Heart right ventricle (tissue), 16 donors: ENCODE measurements at regions not wholly inside any gene's neighbourhood (a gene's known extent, or its start where the extent isn't known, plus 50 kb on each side); places are given as distances from the start of the nearest gene placed in this dataset.

Experiments
- ATAC-seq, 8 donors: fragments of 200-7000 bp; cut with Tn5 transposase; one replicate each; pipeline ENCODE4 v1.9.1; 2020; ENCODE audit warnings: mild to moderate bottlenecking in 8 of 8, moderate library complexity in 8 of 8, moderate number of reproducible peaks in 1 of 8
- DNase-seq, 2 donors: peaks; one replicate each; pipeline ENCODE4 v3.0.0-alpha.2; 2020
- H3K27ac ChIP-seq, 10 donors: fragments of 200-600 bp; sonication (generic) in 2 of 10; one replicate each; pipeline versions ENCODE4 v1.5.0 to v1.8.0; 2020 to 2022; ENCODE audit warnings: mild to moderate bottlenecking in 3 of 10
- H3K27me3 ChIP-seq, 7 donors: fragments of 200-600 bp; one replicate each; pipeline ENCODE4 v1.8.0; 2021 to 2022; ENCODE audit warnings: mild to moderate bottlenecking in 2 of 7
- H3K36me3 ChIP-seq, 9 donors: fragments of 200-600 bp; sonication (generic) in 1 of 9; one replicate each; pipeline versions ENCODE4 v1.5.0 to v1.8.0; 2020 to 2022; ENCODE audit warnings: mild to moderate bottlenecking in 2 of 9
- H3K4me1 ChIP-seq, 9 donors: fragments of 200-600 bp; sonication (generic) in 1 of 9; one replicate each; pipeline versions ENCODE4 v1.5.0 to v1.8.0; 2020 to 2022; ENCODE audit warnings: mild to moderate bottlenecking in 4 of 9
- H3K4me3 ChIP-seq, 10 donors: fragments of 200-600 bp; sonication (generic) in 2 of 10; one replicate each; pipeline versions ENCODE4 v1.5.0 to v1.8.0; 2020 to 2022; ENCODE audit warnings: mild to moderate bottlenecking in 7 of 10, moderate library complexity in 2 of 10
- H3K9me3 ChIP-seq, 11 donors: fragments of 200-600 bp in 10 of 11; sonication (generic) in 2 of 11; one replicate each; pipeline versions ENCODE4 v1.5.0 to v1.8.0; 2013 to 2022; ENCODE audit warnings: mild to moderate bottlenecking in 2 of 11, control low read depth in 1 of 11, moderate library complexity in 1 of 11
- CTCF ChIP-seq, 9 donors: fragments of 200-600 bp; sonication (generic) in 2 of 9; IDR thresholded peaks; one replicate each; pipeline versions ENCODE4 v1.5.0 to v1.8.0; 2021 to 2022; ENCODE audit warnings: antibody characterized with exemption in 9 of 9, mild to moderate bottlenecking in 5 of 9, moderate library complexity in 1 of 9
- WGBS, 2 donors: extraction: QIAGEN DNeasy Blood & Tissue Kit; methylation state at CpG; one replicate each; pipeline ENCODE4 v1.1.7; 2013; ENCODE audit warnings: inconsistent platforms in 1 of 2; 5-methylcytosine and 5-hydroxymethylcytosine counted together
- intact Hi-C, 10 donors: fragments of 100-400 bp; cut with DNase I; formaldehyde crosslinking; loops; one replicate each; pipeline versions ENCODE4 v1.11.1 to v1.14.2; 2022
- donor health status: Arrhythmogenic right ventricular cardiomyopathy.
- donor health status: ischemic (EF 13 %, LVEDD 7.1; RV severe dilation, severe dysfunction).
- donor health status: healthy with polysubstance abuse.
- donor health status: DM: no; HTN: yes; CAD: no.
- donor health status: DM: no; HTN: no; CAD: no.
- donor health status: ischemic (EF 25% LVEDD 6.9; RV normal size, moderate dysfunction).
- donor health status: ischemic (EF 25% LVEDD 5.7; RV mildly dilated, moderate dysfunction).
- donor health status: healthy.
- donor health status: DM: yes; HTN: yes; CAD: no.
- donor health status: Ischemic cardiomyopathy.
- donor health status: ischemic (EF 35%, LVEDD 5.7; RV mildly dilated, moderate dysfunction).
- donor health status: nonischemic (EF 11% LVEDD 7.7; RV severe dilation, severe dysfunction).
- donor health status: DM: yes; HTN: yes; CAD: no.
- donor health status: PGD.
- donor health status: ischemic (EF 29% LVEDD 5.4; RV normal size, mild dysfunction).
- donor health status: nonischemic (EF 23%, LVEDD 6.1; RV moderate dilation, normal function).

GRCh38 chr5:75963554-75963953 lies 119.6 kb upstream of the SV2C start:
- intact Hi-C loops = no loop called here
- no peak overlapping the region for H3K4me3 ChIP-seq
- H3K27ac ChIP-seq = no peak overlapping the region
- no peak for ATAC-seq
- WGBS, 2 donors = 82 to 83% methylated on average over 2 of the region's 2 CpGs
- DNase-seq = no peak
- H3K27me3 ChIP-seq = no peaks in the 10 kb centered on the region
- TF ChIP-seq CTCF (IDR thresholded peaks at IDR 0.05) = no peak
- no peaks in the 10 kb centered on the region for H3K4me1 ChIP-seq
- H3K9me3 ChIP-seq = peaks cover 0 to 8% (median 0%) of the 10 kb centered on the region in 11 donors
- H3K36me3 ChIP-seq = no peaks in the 10 kb centered on the region

GRCh38 chr5:75961818-75962217 lies 121.4 kb upstream of the SV2C start:
- DNase-seq (no peak), ATAC-seq (no peak)
- intact Hi-C loops = no loop called here
- Histone ChIP-seq H3K4me3 (no peak overlapping the region), H3K27me3 (no peaks in the 10 kb centered on the region), H3K4me1 (no peaks in the 10 kb centered on the region), H3K27ac (no peak overlapping the region), H3K9me3 (peaks cover 0 to 15% (median 0%) of the 10 kb centered on the region in 11 donors), H3K36me3 (no peaks in the 10 kb centered on the region)
- 46 to 51% methylated on average over 1 of the region's 1 CpG for WGBS, 2 donors
- no peak for TF ChIP-seq CTCF (IDR thresholded peaks at IDR 0.05)

GRCh38 chr5:75960129-75960528 lies 123.1 kb upstream of the SV2C start:
- Histone ChIP-seq H3K4me3 (no peak overlapping the region), H3K27me3 (no peaks in the 10 kb centered on the region), H3K9me3 (peaks cover 0 to 15% (median 0%) of the 10 kb centered on the region in 11 donors), H3K27ac (no peak overlapping the region), H3K4me1 (no peaks in the 10 kb centered on the region), H3K36me3 (no peaks in the 10 kb centered on the region)
- no peak for TF ChIP-seq CTCF (IDR thresholded peaks at IDR 0.05)
- DNase-seq (no peak), ATAC-seq (no peak)
- intact Hi-C loops = no loop called here

GRCh38 chr5:75952963-75953362 lies 130.2 kb upstream of the SV2C start:
- no peaks in the 10 kb centered on the region for H3K27me3 ChIP-seq
- H3K4me1 ChIP-seq = no peaks in the 10 kb centered on the region
- intact Hi-C loops = no loop called here
- DNase-seq (no peak), ATAC-seq (no peak)
- no peak overlapping the region for H3K27ac ChIP-seq
- 58 to 68% methylated on average over 1 of the region's 1 CpG for WGBS, 2 donors
- H3K9me3 ChIP-seq = peaks cover 0 to 20% (median 0%) of the 10 kb centered on the region in 11 donors
- no peak overlapping the region for H3K4me3 ChIP-seq
- no peaks in the 10 kb centered on the region for H3K36me3 ChIP-seq
- no peak for TF ChIP-seq CTCF (IDR thresholded peaks at IDR 0.05)

- Histone ChIP-seq H3K9me3 (peaks cover 0 to 13% (median 0%) of the 10 kb centered on the region in 11 donors), H3K27ac (no peak overlapping the region), H3K27me3 (no peaks in the 10 kb centered on the region), H3K4me3 (no peak overlapping the region), H3K36me3 (no peaks in the 10 kb centered on the region), H3K4me1 (no peaks in the 10 kb centered on the region)
- ATAC-seq = no peak
- no peak for DNase-seq
- intact Hi-C loops = no loop called here
- TF ChIP-seq CTCF (IDR thresholded peaks at IDR 0.05) = no peak
- 67 to 71% methylated on average over 1 of the region's 1 CpG for WGBS, 2 donors
These were observed 130.9 kb upstream of the SV2C start for GRCh38 chr5:75952291-75952690.
